Endothelial cell (in vitro differentiated cells): ENCODE measurements at regions not wholly inside any gene's neighbourhood (a gene's known extent, or its start where the extent isn't known, plus 50 kb on each side); places are given as distances from the start of the nearest gene placed in this dataset.

Experiments
- DNase-seq: peaks from one replicate; pipeline ENCODE4 v3.0.0; 2021; ENCODE audit warnings: low spot score
- H3K27ac Mint-ChIP-seq: one replicate; pipeline ENCODE4 v1.8.0; 2021; ENCODE audit warnings: mixed read lengths, inconsistent platforms; ENCODE audit not compliant: unreplicated experiment
- H3K27me3 Mint-ChIP-seq: one replicate; pipeline ENCODE4 v1.8.0; 2021; ENCODE audit warnings: mild to moderate bottlenecking, moderate library complexity, mixed read lengths, inconsistent platforms; ENCODE audit not compliant: unreplicated experiment
- H3K36me3 Mint-ChIP-seq: one replicate; pipeline ENCODE4 v1.8.0; 2021; ENCODE audit warnings: mild to moderate bottlenecking, low read depth, mixed read lengths, inconsistent platforms; ENCODE audit not compliant: unreplicated experiment
- H3K4me1 Mint-ChIP-seq: one replicate; pipeline ENCODE4 v1.8.0; 2021; ENCODE audit warnings: mild to moderate bottlenecking, mixed read lengths, inconsistent platforms; ENCODE audit not compliant: unreplicated experiment
- H3K4me3 Mint-ChIP-seq: one replicate; pipeline ENCODE4 v1.8.0; 2021; ENCODE audit warnings: mild to moderate bottlenecking, mixed read lengths, inconsistent platforms; ENCODE audit not compliant: unreplicated experiment
- H3K9me3 Mint-ChIP-seq: one replicate; pipeline ENCODE4 v1.8.0; 2021; ENCODE audit warnings: mixed read lengths, inconsistent platforms; ENCODE audit not compliant: unreplicated experiment
- TF ChIP-seq, protein P1 (sequence below): fragments of 200-600 bp; sonication (generic); IDR thresholded peaks from one replicate; pipeline ENCODE4 v1.5.0; 2021; ENCODE audit warnings: antibody characterized with exemption; ENCODE audit not compliant: unreplicated experiment

- Mint-ChIP-seq H3K27ac (no peak overlapping the region), H3K27me3 (no peaks in the 10 kb centered on the region)
- TF ChIP-seq, protein P1, sequence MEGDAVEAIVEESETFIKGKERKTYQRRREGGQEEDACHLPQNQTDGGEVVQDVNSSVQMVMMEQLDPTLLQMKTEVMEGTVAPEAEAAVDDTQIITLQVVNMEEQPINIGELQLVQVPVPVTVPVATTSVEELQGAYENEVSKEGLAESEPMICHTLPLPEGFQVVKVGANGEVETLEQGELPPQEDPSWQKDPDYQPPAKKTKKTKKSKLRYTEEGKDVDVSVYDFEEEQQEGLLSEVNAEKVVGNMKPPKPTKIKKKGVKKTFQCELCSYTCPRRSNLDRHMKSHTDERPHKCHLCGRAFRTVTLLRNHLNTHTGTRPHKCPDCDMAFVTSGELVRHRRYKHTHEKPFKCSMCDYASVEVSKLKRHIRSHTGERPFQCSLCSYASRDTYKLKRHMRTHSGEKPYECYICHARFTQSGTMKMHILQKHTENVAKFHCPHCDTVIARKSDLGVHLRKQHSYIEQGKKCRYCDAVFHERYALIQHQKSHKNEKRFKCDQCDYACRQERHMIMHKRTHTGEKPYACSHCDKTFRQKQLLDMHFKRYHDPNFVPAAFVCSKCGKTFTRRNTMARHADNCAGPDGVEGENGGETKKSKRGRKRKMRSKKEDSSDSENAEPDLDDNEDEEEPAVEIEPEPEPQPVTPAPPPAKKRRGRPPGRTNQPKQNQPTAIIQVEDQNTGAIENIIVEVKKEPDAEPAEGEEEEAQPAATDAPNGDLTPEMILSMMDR, result no peak
These were observed 160.7 kb downstream of the LEPR start for GRCh38 chr1:65581119-65581518.

GRCh38 chr1:65584399-65584798, 163.9 kb downstream of the LEPR start:
- Mint-ChIP-seq H3K9me3 (no peaks in the 10 kb centered on the region), H3K27me3 (no peaks in the 10 kb centered on the region)
- TF ChIP-seq, protein P1, result no peak

More at GRCh38 chr1:65581119-65581518, 160.7 kb downstream of the LEPR start:
- no peaks in the 10 kb centered on the region for H3K9me3 Mint-ChIP-seq
- peaks cover 6% of the 10 kb centered on the region for H3K36me3 Mint-ChIP-seq
- H3K4me1 Mint-ChIP-seq, result no peaks in the 10 kb centered on the region
- H3K4me3 Mint-ChIP-seq, result no peak overlapping the region
- DNase-seq, result no peak

GRCh38 chr1:65590279-65590678, 169.8 kb downstream of the LEPR start:
- no peak overlapping the region for H3K4me3 Mint-ChIP-seq
- no peak for DNase-seq
- no peaks in the 10 kb centered on the region for H3K9me3 Mint-ChIP-seq
- no peak overlapping the region for H3K27ac Mint-ChIP-seq
- no peaks in the 10 kb centered on the region for H3K36me3 Mint-ChIP-seq
- no peaks in the 10 kb centered on the region for H3K4me1 Mint-ChIP-seq
- no peaks in the 10 kb centered on the region for H3K27me3 Mint-ChIP-seq
- TF ChIP-seq, protein P1, result no peak

More at GRCh38 chr1:65584399-65584798, 163.9 kb downstream of the LEPR start:
- H3K27ac Mint-ChIP-seq, result no peak overlapping the region
- H3K4me3 Mint-ChIP-seq, result no peak overlapping the region
- H3K36me3 Mint-ChIP-seq, result no peaks in the 10 kb centered on the region
- no peaks in the 10 kb centered on the region for H3K4me1 Mint-ChIP-seq
- DNase-seq, result no peak

DNA sequence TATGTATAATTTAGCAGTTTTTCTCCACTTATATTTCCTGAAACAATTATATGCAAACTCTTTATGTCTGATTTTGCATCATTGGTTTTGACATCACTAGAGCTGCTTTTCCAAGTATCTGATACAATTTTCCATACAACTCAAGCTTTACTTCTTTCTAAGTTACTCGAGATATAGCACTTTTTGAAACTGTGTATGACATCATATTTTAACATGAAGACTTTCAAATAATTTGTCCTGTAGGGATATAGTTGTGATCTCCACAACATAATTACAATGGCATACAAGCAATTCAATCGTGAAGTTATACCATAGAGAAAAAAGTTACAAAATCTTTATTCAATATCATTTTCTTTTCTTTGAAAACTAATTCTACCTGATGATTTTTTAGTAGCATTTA, 173.0 kb downstream of the LEPR start:
- TF ChIP-seq, protein P1, result no peak
- Mint-ChIP-seq H3K4me3 (no peak overlapping the region), H3K27me3 (peaks cover 1% of the 10 kb centered on the region), H3K9me3 (no peaks in the 10 kb centered on the region), H3K36me3 (no peaks in the 10 kb centered on the region), H3K27ac (no peak overlapping the region), H3K4me1 (no peaks in the 10 kb centered on the region)
- no peak for DNase-seq

GRCh38 chr1:65595724-65596123, 175.3 kb downstream of the LEPR start:
- Mint-ChIP-seq H3K27ac (no peak overlapping the region), H3K9me3 (no peaks in the 10 kb centered on the region), H3K4me1 (no peaks in the 10 kb centered on the region), H3K36me3 (no peaks in the 10 kb centered on the region), H3K27me3 (peaks cover 1% of the 10 kb centered on the region), H3K4me3 (no peak overlapping the region)
- TF ChIP-seq, protein P1, result no peak
- no peak for DNase-seq
